RWPE1 (cell line): ENCODE measurements at regions not wholly inside any gene's neighbourhood (a gene's known extent, or its start where the extent isn't known, plus 50 kb on each side); places are given as distances from the start of the nearest gene placed in this dataset.

Experiments
- CTCF ChIA-PET: fragments of 350-600 bp; sonication (Branson Sonifier 250); formaldehyde crosslinking; extraction: SDS; loops from one replicate; lab custom pipeline; 2021; lab: Yijun Ruan, JAX
- POLR2A ChIA-PET: fragments of 400-600 bp; formaldehyde crosslinking; extraction: SDS; loops from one replicate; lab custom pipeline; 2020; ENCODE audit warnings: antibody characterized with exemption; ENCODE audit not compliant: low non-redundant PET; lab: Yijun Ruan, JAX
- DNase-seq: peaks from one replicate; pipeline ENCODE4 v3.0.0; 2012; ENCODE audit warnings: low spot score
- H3K27ac ChIP-seq: fragments of 450-650 bp; 2 replicates; pipeline ENCODE4 v1.5.1; 2017
- CTCF ChIP-seq: fragments of 450-650 bp; conservative IDR thresholded peaks from 2 replicates; pipeline ENCODE4 v1.5.1; 2017; ENCODE audit warnings: low read depth, mild to moderate bottlenecking

- ChIA-PET CTCF (interaction anchor here (0.6 kb wide), 1 partner anchor 373 kb away, joined by 3 read pairs; no protein-coding TSS in a partner anchor), POLR2A (no interaction called here)
- no peak for DNase-seq
- H3K27ac ChIP-seq = no peak overlapping the region
- TF ChIP-seq CTCF = no peak
These were observed 410.7 kb downstream of the OMA1 start for GRCh38 chr1:58135821-58136321.

- POLR2A ChIA-PET = no interaction called here
- CTCF ChIA-PET = no interaction called here
- no peak overlapping the region for H3K27ac ChIP-seq
- no peak for DNase-seq
- no peak for TF ChIP-seq CTCF
These were observed 413.0 kb downstream of the OMA1 start for GRCh38 chr1:58133562-58133961.

- ChIA-PET POLR2A (interaction anchor here (0.7 kb wide), 1 partner anchor 355 kb away, joined by 6 read pairs; no protein-coding TSS in a partner anchor), CTCF (no interaction called here)
- no peak overlapping the region for H3K27ac ChIP-seq
- no peak for TF ChIP-seq CTCF
- DNase-seq = no peak
These were observed 423.5 kb downstream of the OMA1 start for GRCh38 chr1:58123051-58123450.

GRCh38 chr1:58119971-58120370 lies 426.6 kb downstream of the OMA1 start:
- ChIA-PET CTCF (no interaction called here), POLR2A (no interaction called here)
- no peak overlapping the region for H3K27ac ChIP-seq
- TF ChIP-seq CTCF = no peak
- no peak for DNase-seq

GRCh38 chr1:58116284-58116683 lies 430.2 kb downstream of the OMA1 start:
- ChIA-PET CTCF (no interaction called here), POLR2A (no interaction called here)

GRCh38 chr1:58109646-58110200 lies 436.8 kb downstream of the OMA1 start:
- DNase-seq = no peak
- TF ChIP-seq CTCF = no peak
- no peak overlapping the region for H3K27ac ChIP-seq
- CTCF ChIA-PET = no interaction called here
- POLR2A ChIA-PET = no interaction called here

More at GRCh38 chr1:58116284-58116683, 430.2 kb downstream of the OMA1 start:
- no peak for DNase-seq
- no peak overlapping the region for H3K27ac ChIP-seq
- TF ChIP-seq CTCF = no peak
